ENCODE measurements at regions not wholly inside any gene's neighbourhood (a gene's known extent, or its start where the extent isn't known, plus 50 kb on each side); places are given as distances from the start of the nearest gene placed in this dataset.

GRCh38 chr10:1870491-1870890 lies 133.2 kb upstream of the ADARB2 start:
- peaks cover 0 to 5% (median 0%) of the 10 kb centered on the region in 3 donors for H3K9me3 ChIP-seq
- no peak overlapping the region for H3K27ac ChIP-seq
- no peak overlapping the region for H3K4me3 ChIP-seq
- H3K4me1 ChIP-seq, result no peaks in the 10 kb centered on the region
- no peaks in the 10 kb centered on the region for H3K36me3 ChIP-seq
- no peak for TF ChIP-seq CTCF (IDR thresholded peaks at IDR 0.05)
- intact Hi-C loops (cut with DNase I; ENCODE audit: low total_unique reads), result no loop called here
- H3K27me3 ChIP-seq, result no peaks in the 10 kb centered on the region
- no peak for DNase-seq

GRCh38 chr10:1869861-1870260 lies 132.5 kb upstream of the ADARB2 start:
- no peaks in the 10 kb centered on the region for H3K9me3 ChIP-seq
- intact Hi-C loops (cut with DNase I; ENCODE audit: low total_unique reads), result no loop called here
- H3K36me3 ChIP-seq, result no peaks in the 10 kb centered on the region
- no peaks in the 10 kb centered on the region for H3K27me3 ChIP-seq
- no peak overlapping the region for H3K4me3 ChIP-seq
- no peak overlapping the region for H3K27ac ChIP-seq
- DNase-seq, result no peak
- no peak for TF ChIP-seq CTCF (IDR thresholded peaks at IDR 0.05)
- H3K4me1 ChIP-seq, result no peaks in the 10 kb centered on the region

GRCh38 chr10:1860351-1860750 lies 123.0 kb upstream of the ADARB2 start:
- Histone ChIP-seq H3K9me3 (peaks cover 0 to 4% (median 0%) of the 10 kb centered on the region in 3 donors), H3K4me1 (no peaks in the 10 kb centered on the region), H3K4me3 (no peak overlapping the region), H3K27me3 (no peaks in the 10 kb centered on the region), H3K27ac (no peak overlapping the region), H3K36me3 (no peaks in the 10 kb centered on the region)
- intact Hi-C loops (cut with DNase I; ENCODE audit: low total_unique reads), result no loop called here
- TF ChIP-seq CTCF (IDR thresholded peaks at IDR 0.05), result no peak
- DNase-seq, result no peak

GRCh38 chr10:1858547-1858946 lies 121.2 kb upstream of the ADARB2 start:
- Histone ChIP-seq H3K9me3 (no peaks in the 10 kb centered on the region), H3K36me3 (no peaks in the 10 kb centered on the region), H3K27ac (no peak overlapping the region), H3K27me3 (no peaks in the 10 kb centered on the region), H3K4me1 (no peaks in the 10 kb centered on the region), H3K4me3 (no peak overlapping the region)
- intact Hi-C loops (cut with DNase I; ENCODE audit: low total_unique reads), result no loop called here
- TF ChIP-seq CTCF (IDR thresholded peaks at IDR 0.05), result no peak
- no peak for DNase-seq

GRCh38 chr10:1858048-1858447 lies 120.7 kb upstream of the ADARB2 start:
- no peak for DNase-seq
- intact Hi-C loops (cut with DNase I; ENCODE audit: low total_unique reads), result no loop called here
- Histone ChIP-seq H3K4me1 (no peaks in the 10 kb centered on the region), H3K27ac (no peak overlapping the region), H3K9me3 (no peaks in the 10 kb centered on the region), H3K36me3 (no peaks in the 10 kb centered on the region), H3K4me3 (no peak overlapping the region), H3K27me3 (no peaks in the 10 kb centered on the region)
- TF ChIP-seq CTCF (IDR thresholded peaks at IDR 0.05), result no peak

GRCh38 chr10:1855911-1856310 lies 118.6 kb upstream of the ADARB2 start:
- Histone ChIP-seq H3K9me3 (no peaks in the 10 kb centered on the region), H3K4me1 (no peaks in the 10 kb centered on the region), H3K27ac (no peak overlapping the region), H3K27me3 (no peaks in the 10 kb centered on the region), H3K36me3 (no peaks in the 10 kb centered on the region), H3K4me3 (no peak overlapping the region)
- no peak for DNase-seq
- TF ChIP-seq CTCF (IDR thresholded peaks at IDR 0.05), result no peak
- intact Hi-C loops (cut with DNase I; ENCODE audit: low total_unique reads), result no loop called here

All from tibial artery (tissue), 4 donors.